GM19467 (cell line): ENCODE measurements at regions not wholly inside any gene's neighbourhood (a gene's known extent, or its start where the extent isn't known, plus 50 kb on each side); places are given as distances from the start of the nearest gene placed in this dataset.
"Not testable (repeated sequence)": the region's sequence is repeated elsewhere in the genome, so short reads cannot be mapped to it uniquely, and the experiment has no call there.

Experiments
- ATAC-seq: cut with Tn5 transposase; IDR thresholded peaks from one replicate; pipeline ENCODE4 v1.9.1; 2021; ENCODE audit warnings: mild to moderate bottlenecking, moderate library complexity; ENCODE audit not compliant: unreplicated experiment

DNA sequence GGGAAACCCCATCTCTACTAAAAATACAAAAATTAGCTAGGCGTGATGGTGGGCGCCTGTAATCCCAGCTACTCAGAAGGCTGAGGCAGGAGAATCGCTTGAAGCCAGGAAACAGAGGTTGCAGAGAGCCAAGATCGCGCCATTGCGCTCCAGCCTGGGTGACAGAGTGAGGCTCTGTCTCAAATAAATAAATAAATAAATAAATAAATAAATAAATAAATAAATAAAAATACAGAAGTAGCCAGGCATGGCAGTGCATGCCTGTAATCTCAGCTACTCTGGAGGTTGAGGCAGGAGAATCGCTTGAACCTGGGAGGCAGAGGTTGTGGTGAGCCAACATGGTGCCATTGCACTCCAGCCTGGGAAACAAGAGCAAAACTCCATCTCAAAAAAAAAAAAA is 1068.7 kb upstream of the CITED2 start:
- ATAC-seq, result not testable (repeated sequence)

DNA sequence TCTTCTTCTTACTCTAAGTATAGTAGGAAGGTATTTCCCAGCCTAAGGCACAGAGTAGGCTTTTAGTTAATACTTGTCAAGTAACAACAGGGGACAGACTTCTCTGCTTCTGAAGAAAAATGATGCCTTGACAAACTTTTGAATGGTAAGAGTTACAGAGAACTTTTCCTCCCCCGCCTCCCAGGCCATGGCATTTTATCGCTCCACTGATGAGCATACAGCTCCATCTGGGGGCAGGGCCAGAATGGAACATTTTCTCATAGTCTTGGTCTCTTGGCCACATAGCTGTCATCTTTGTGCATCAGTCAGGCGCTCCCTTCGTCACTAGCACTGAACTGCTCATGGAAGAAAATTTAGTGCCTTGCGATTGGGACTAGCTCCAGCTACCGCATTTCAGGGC is 1066.8 kb upstream of the CITED2 start:
- no peak for ATAC-seq

DNA sequence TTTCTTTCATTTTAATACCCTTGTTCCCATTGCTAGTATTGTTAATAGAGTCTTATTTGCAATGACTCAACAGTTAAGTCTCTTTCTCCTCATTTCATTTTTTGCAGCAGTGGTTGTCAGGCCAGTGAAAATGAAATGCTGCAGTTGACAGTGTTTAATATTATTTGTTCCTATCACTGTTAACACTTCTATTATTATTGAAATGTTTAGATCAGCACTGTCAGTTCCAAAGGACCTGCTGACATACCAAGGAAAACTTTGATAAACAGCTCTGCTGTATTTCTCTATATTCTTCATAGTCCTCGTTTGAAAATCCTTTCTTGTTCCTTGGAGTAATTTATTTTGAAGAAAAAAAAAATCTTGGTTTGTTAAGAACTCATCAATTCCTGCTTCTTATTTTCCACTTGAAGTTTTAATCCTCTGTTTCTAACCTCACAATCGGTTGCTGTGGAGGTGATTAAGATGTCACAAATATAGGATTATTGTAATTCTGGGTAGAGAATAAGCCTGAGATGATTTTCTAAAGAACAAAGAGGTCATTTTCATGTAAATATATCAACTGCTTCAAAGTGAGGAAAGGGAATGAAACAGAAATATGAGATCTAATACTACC is 1065.9 kb upstream of the CITED2 start:
- no peak for ATAC-seq

DNA sequence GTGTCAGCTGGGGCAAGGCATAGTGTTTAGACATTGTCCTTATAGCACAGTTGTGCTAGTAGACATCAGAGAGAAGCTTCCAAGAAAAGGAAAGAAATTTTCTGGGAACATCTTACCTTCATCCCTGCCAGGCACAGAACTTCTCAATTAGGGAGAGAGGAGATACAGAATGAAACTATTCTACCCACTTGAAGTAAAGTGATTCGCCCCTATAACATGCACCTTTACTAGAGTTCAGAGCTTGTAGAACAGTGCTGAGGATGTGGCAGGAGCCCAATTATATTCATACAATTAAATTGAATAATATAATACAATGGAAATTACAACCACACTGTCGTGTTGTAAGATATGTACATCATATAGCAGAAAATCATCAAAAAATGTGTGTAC is 1063.9 kb upstream of the CITED2 start:
- no peak for ATAC-seq

DNA sequence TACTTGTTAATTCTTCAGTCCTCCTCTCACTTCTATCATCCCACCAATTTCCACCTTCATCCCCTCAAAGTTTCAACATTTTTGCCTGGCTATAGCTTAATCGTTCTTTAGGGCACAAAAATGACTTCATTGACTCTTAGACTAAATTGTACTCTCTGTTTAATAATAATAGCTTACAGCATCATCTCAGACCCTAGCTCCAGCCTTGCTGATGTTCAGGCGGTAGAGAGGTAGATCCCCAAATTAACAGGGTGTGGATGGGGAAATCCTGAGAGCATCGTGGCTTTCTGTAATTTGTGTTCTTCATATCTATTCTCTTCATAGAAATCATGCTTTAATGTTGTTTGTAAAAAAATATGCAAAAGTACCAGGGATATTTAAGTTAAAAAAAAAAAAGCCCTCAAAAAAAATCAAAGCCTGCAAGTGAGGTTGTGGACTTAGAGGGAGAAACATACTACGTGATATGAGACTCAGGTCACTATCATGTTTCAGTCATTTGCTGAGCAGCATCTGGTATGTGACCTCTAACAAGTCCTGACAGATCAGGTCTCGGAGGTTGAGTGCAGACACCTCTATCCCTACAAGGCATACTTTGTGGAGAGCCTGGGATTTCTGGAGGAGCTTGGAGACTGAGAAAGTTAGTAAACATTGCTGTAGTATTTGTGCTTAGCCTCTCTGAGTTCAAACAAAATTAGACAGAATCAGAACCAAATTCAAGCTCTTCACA is 1063.3 kb upstream of the CITED2 start:
- ATAC-seq, result no peak

DNA sequence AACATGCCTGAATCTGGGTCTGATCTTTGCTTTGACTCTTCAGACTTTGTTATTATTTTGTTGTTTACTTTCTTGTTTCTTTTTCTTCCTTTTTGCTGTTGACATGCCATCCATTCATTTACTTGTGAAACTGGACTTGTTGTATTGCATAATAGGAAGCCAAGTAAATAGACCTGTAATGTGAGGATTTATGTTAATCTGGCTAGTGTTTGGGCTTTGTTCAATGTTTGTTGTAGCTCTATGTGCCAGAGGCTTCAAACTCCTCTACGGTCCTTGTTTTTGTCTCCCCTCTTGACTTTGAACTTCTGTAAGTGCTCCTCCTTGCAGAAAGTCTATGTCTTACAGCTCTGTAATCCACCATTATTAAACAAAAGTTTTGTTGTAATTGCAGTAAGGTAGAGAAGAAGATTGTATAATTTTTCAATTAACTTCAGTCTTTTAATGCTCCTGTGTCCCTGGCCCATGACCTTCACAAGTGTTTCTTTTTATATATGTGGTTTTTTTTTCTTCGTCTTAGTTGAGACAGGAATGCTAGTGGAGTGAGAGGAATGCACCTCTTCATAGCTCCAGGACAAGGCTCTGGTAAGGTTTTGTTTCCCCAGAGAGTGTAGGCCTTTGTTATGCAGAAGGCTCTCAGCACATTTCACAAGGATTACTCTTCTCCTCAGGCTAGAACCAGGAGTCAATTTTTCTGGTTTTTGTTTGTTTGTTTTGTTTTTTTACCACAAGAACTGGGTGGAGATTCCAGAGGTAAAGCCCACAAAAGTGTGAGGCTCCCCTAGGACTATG is 1061.8 kb upstream of the CITED2 start:
- ATAC-seq, result no peak

DNA sequence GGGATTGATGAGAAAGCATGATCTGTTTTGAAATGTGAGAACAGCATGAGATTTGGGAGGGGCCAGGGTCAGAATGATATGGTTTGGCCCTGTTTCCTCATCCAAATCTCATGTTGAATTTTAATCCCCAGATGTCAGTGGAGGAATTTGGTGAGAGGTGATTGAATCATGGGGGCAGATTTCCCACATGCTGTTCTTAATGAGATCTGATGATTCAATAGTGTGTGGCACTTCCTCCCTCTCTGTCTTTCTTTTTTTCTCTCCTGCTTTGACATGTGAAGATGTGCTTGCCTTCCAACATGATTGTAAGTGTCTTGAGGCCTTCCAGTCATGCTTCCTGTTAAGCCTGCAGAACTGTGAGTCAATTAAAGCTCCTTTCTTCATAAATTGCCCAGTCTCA is 1060.3 kb upstream of the CITED2 start:
- no peak for ATAC-seq

DNA sequence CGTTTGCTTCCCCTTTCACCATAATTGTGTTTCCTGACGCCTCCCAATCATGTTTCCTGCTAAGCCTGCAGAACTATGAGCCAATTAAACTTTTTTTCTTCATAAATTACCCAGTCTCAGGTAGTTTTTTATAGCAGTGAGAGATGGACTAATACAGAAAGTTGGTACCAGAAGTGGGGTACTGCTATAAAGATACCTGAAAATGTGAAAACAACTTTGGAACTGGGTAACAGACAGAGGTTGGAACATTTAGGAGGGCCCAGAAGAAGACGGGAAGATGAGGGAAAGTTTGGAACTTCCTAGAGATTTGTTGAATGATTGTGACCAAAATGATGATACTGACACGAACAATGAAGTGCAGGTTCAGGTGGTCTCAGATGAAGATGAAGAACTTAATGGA is 1058.6 kb upstream of the CITED2 start:
- no peak for ATAC-seq

DNA sequence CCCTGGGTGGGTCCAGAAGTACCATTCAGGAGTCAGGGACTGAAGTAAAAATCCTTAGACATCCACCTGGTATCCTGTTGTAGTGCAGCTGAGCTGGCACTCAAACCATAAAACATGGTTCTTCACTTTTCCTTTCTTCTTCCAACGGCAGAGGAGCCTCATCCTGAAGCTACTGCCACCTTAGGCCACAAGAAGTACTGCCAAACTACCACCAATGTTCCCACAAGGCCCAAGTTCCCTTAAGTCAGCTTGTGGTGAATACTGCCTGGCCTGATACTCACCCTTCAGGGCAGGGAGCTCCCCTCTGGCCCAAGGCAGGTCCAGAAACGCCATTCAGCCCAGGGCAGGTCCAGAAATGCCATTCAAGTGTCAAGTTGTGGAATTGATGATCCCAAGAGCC is 1053.4 kb upstream of the CITED2 start:
- ATAC-seq, result no peak

DNA sequence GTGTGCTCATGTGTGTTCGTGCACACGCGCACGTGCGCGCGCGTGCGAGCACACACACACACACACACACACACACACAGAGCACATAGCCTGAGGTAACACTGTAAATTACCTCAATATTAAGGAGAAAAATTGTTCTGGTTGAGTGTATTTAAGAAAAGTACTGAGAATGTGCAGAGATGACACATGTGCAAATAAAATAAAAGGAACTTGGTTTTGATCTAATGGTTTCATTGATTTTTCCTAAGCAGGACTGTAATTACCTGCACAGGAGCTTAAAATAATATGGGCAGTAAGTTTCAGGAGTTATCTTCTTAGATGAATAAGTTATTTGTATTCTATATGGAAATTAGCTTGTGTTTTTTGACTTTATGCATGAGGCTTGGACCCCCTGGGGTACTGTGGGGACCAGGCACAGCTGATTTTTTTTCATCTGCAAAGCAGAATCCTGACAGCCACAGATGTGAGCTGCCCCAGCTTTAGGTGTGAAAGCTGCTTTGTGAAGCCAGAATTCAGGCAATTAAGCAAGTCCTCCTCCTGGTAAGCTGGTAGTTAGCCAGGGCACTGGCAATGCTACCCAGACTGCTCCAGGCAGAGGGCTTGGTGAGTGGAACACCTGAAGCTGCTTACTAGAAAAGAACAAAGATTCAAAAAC is 1040.6 kb upstream of the CITED2 start:
- no peak for ATAC-seq

DNA sequence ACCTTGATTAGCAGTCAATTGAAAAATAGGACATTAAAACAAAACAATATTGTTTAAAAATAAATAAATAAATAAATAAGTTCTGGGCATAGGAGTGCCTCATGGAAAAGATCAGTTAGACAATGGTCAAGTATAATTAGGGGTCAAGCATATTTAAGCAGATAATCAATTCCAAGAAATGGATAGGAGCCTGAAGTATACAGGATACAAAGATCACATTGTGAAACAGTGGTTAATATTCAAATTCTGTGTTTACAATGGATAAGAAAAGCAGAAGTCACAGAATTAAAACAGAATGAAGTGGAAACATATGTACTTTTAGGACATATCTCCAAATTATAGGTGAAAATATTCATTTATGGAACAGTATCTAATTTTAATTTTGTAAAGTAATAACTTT is 1028.6 kb upstream of the CITED2 start:
- ATAC-seq, result no peak

DNA sequence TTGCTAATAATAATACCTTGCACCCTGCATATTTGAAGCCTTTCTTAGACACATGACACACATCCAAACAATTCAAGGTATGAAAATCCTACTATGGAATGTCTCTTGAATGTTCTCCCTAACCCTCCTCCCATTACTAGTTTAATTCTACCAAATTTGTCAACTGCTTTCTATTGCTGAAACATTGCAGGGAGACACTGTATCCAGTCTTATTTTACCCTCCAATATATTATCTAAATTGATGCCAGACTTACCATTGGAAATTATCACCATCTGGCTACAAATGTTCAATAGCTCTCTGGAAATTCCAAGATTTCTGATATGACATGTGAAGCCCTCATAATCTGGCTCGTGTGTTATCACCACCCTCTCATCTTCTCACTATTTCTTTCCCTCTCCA is 1027.3 kb upstream of the CITED2 start:
- no peak for ATAC-seq

DNA sequence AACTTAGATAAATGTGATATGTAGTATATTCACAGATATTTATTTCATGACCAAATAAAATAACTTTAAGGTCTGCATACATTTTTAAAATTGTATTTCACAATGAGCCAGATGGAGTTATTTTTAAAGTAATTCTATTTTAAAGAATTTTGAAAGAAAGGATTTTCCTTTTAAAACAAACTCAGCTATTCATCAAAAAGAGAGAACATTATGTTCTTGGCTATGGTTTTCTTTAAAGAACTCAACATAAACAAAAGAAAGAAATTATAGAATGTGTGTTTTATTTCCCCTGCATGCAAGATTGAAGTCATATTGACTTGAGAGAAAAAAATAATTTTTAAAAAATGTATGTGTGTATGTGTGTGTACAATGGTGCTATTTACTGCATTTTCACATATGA is 1023.6 kb upstream of the CITED2 start:
- no peak for ATAC-seq

DNA sequence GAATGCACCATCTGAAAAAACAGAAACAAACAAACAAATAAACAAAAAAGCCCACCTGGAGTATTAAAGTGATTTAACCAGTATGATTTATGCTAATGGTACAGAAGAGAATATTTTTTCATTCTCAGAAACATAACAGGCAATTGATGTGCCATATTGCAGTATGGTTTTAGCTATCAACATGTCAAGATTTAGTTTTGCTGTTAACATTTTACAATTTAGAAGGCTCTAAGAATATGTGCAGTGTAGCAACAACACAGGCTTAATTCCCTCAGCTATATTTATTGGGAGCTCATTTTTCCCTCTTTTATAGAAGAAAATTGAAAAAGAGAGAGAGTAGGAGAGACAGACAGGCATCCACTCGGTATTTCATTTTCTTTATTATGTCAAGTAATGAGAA is 1022.7 kb upstream of the CITED2 start:
- no peak for ATAC-seq

DNA sequence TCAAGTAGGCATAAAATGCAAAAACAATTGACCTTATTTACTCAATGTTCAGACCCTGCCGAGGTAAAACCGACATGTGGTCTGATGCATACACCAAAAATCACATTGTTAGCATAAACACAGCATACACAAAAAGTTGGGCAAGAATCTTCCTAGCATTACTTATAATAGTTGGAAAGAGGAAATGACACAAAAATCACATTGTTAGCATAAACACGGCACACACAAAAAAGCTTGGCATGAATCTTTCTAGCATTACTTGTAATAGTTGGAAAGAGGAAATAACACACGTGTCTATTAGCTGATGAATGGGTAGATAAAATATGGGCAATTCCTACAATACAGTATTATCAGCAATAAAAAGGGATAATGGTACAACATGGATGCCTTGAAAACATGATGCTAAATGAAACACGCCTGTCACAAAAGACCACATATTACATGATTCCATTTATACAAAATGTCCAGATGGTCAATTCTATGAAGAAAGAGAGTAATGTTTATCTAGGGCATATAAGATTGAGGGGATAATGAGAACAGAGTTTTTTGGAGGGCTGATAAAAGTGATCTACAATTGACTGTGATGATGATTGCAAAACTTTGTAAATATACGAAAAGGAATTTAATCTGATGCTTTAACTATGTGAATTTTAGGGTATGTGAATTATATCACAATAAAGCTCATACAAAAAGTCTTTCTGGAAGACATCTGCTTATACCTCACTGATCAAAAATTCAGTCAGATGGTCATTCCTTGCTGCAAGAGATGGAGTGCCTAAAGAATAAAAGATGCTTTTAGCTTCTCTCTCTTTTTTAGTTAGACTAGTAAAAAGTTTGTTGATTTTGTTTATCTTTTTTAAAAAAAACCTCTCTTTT is 1019.5 kb upstream of the CITED2 start:
- no peak for ATAC-seq

DNA sequence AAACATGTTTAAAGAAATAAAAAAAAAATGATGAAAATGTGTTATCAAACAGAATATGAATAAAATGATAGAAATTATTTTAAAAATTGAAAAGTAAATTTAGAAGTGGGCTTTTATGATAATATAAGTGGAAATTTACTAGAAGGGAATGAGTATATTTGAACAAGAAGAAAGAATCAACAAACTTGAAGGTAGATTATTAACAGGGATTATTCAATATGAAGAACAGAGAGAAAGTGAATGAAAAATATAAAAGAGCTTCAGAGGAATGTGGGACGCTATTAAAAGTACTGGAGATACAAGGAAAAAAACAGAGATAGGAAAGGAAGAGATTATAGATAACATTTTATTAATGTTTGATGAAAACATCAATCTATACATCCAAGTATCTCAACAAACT is 1014.4 kb upstream of the CITED2 start:
- no peak for ATAC-seq

DNA sequence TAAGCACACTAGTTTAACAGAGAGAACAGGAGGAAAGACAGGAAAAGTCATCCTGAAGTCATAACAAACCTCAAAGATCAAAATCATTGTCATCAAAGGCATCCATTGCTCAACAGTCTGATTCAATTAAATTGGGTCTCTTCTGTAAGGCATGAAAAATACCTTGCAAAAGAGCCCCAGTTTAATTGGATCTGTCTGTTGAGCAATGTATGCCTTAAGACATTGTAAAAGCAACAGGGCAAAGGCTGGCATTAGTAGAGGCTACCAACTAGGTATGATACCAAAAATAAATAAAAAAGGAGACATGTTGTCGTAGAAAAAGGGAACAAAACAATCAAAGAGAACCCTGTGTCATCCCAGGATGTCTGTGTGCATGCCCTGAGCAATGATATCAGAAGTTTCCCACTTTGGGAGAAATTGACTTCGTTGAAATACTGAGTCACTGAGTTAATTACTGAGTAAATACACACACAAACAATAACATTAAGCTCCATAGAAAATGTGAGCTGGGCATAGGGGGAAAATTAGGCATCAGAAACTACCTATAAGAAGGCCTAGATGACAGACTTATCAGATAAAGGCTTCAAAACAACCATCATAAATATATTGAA is 1013.8 kb upstream of the CITED2 start:
- no peak for ATAC-seq

DNA sequence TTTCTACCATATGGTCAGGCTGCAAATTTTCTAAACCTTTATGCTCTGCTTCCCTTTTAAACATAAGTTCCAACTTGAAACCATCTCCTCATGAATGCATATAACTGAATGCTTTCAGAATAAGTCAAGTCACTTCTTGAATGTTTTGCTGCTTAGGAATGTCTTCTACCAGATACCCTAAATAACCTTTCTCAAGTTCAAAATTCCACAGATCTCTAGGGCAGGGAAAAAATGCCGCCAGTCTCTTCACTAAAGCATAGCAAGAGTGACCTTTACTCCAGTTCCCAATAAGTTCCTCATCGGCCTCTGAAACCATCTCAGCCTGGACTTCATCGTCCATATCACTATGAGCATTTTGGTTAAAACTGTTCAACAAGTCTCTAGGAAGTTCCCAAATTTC is 1011.2 kb upstream of the CITED2 start:
- no peak for ATAC-seq

DNA sequence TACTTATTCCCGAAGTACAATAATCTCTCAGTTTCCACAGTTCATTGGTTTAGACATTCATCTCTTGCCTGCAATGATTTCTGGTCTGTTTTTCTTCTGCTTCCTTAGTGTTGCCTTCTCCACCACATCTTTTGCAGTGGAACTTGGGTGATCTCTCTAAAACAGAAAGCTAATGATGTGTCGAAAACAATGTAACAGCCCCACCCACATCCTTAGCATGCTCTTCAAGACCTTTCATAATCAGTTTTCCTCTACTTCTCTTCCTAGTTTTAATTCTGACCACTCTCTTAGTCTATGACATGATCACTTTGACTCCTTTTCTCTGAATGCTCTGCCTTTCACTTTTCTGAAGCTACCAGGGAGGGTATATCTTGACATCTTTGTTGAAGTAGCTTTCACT is 1007.9 kb upstream of the CITED2 start:
- ATAC-seq, result no peak
